ENCODE measurements at regions not wholly inside any gene's neighbourhood (a gene's known extent, or its start where the extent isn't known, plus 50 kb on each side); places are given as distances from the start of the nearest gene placed in this dataset.

DNA sequence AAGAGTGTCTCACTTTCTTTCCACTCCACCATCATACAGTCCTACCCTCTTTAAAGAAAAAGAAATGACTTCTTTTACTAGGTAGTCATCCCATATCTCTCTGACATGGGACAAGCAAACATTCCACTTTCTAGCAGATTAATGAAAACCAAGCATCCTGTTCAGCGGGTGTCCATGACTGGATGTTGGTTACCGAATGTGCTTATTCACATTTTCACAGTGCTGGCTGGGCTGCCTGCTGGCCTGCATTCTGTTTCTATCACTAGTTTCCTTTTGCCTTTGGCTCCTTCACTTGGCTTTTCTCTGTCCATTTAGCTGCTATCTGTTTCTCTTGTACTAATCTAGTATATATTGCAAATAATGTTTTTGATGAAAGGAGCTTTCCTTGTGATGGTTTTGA, 598.4 kb downstream of the RWDD3 start:
- Histone ChIP-seq H3K36me3 (ENCODE audit: control insufficient read depth, insufficient read depth, low read length) (no peaks in the 10 kb centered on the region), H3K4me3 (ENCODE audit: low read length) (no peak overlapping the region), H3K27me3 (ENCODE audit: control insufficient read depth, insufficient read depth, low read length) (no peaks in the 10 kb centered on the region), H3K4me1 (ENCODE audit: control insufficient read depth, insufficient read depth, low read length) (no peaks in the 10 kb centered on the region), H3K9me3 (ENCODE audit: control insufficient read depth, insufficient read depth, low read length) (peaks cover 6% of the 10 kb centered on the region), H3K27ac (ENCODE audit: low read length) (no peak overlapping the region)
- no peaks in the 10 kb centered on the region for H3K4me1 Mint-ChIP-seq
- intact Hi-C loops (cut with micrococcal nuclease): no loop called here
- H3K27ac Mint-ChIP-seq: no peak overlapping the region
- H3K36me3 Mint-ChIP-seq: peaks cover 17% of the 10 kb centered on the region
- no peaks in the 10 kb centered on the region for H3K27me3 Mint-ChIP-seq (ENCODE audit: low read depth in 2 of 2)
- no peak for DNase-seq
- TF ChIP-seq, protein P1, sequence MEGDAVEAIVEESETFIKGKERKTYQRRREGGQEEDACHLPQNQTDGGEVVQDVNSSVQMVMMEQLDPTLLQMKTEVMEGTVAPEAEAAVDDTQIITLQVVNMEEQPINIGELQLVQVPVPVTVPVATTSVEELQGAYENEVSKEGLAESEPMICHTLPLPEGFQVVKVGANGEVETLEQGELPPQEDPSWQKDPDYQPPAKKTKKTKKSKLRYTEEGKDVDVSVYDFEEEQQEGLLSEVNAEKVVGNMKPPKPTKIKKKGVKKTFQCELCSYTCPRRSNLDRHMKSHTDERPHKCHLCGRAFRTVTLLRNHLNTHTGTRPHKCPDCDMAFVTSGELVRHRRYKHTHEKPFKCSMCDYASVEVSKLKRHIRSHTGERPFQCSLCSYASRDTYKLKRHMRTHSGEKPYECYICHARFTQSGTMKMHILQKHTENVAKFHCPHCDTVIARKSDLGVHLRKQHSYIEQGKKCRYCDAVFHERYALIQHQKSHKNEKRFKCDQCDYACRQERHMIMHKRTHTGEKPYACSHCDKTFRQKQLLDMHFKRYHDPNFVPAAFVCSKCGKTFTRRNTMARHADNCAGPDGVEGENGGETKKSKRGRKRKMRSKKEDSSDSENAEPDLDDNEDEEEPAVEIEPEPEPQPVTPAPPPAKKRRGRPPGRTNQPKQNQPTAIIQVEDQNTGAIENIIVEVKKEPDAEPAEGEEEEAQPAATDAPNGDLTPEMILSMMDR (IDR thresholded peaks at IDR 0.05): no peak
- no peak overlapping the region for H3K4me3 Mint-ChIP-seq
- H3K9me3 Mint-ChIP-seq: peaks cover 13 to 29% of the 10 kb centered on the region in 2 donors
- no peak for ATAC-seq
- 92% methylated on average over 2 of the region's 2 CpGs for WGBS (ENCODE audit: insufficient coverage)

DNA sequence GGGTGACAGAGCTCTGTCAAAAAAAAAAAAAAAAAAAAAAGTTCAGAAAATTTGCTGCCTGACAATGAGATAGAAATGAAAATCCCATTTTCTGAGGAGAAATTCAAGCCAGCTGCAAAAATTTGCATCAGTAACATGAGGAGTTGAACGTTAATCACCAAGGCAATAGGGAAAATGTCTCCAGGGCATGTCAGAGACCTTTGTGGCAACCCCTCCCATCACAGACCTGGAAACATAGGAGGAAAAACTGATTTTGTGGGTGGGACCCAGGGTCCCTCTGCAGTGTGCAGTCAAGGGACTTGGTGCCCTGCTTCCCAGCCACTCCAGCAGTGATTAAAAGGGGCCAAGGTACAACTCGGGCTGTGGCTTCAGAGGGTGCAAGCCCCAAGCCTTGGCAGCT, 615.4 kb downstream of the RWDD3 start:
- H3K36me3 ChIP-seq (ENCODE audit: control insufficient read depth, insufficient read depth, low read length): no peaks in the 10 kb centered on the region
- no peak for ATAC-seq
- H3K27me3 ChIP-seq (ENCODE audit: control insufficient read depth, insufficient read depth, low read length): no peaks in the 10 kb centered on the region
- Mint-ChIP-seq H3K4me1 (no peaks in the 10 kb centered on the region), H3K27me3 (ENCODE audit: low read depth in 2 of 2) (no peaks in the 10 kb centered on the region), H3K27ac (no peak overlapping the region), H3K36me3 (no peaks in the 10 kb centered on the region), H3K4me3 (no peak overlapping the region), H3K9me3 (peaks cover 6 to 19% of the 10 kb centered on the region in 2 donors)
- H3K4me1 ChIP-seq (ENCODE audit: control insufficient read depth, insufficient read depth, low read length): no peaks in the 10 kb centered on the region
- DNase-seq: no peak
- no peak overlapping the region for H3K27ac ChIP-seq (ENCODE audit: low read length)
- WGBS (ENCODE audit: insufficient coverage): 78% methylated on average over 2 of the region's 2 CpGs
- no peak overlapping the region for H3K4me3 ChIP-seq (ENCODE audit: low read length)
- peaks cover 12% of the 10 kb centered on the region for H3K9me3 ChIP-seq (ENCODE audit: control insufficient read depth, insufficient read depth, low read length)
- TF ChIP-seq, protein P1 (IDR thresholded peaks at IDR 0.05): no peak
- intact Hi-C loops (cut with micrococcal nuclease): no loop called here

DNA sequence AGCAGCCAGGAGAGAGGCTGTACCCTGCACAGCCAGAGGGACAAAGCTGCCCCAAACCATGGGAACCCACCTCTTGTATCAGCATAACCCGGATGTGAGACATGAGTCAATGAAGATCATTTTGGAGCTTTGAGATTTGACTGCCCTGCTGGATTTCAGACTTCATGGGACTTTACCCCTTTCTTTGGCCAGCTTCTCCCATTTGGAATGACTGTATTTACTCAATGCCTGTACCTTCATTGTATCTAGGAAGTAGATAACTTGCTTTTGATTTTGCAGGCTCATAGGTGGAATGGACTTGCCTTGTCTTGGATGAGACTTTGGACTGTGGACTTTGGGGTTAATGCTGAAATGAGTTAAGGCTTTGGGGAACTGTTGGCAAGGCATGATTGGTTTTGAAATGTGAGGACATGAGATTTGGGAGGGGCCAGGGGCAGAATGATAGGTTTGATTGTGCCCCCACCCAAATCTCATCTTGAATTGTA, 616.2 kb downstream of the RWDD3 start:
- Histone ChIP-seq H3K27me3 (ENCODE audit: control insufficient read depth, insufficient read depth, low read length) (no peaks in the 10 kb centered on the region), H3K9me3 (ENCODE audit: control insufficient read depth, insufficient read depth, low read length) (peaks cover 12% of the 10 kb centered on the region), H3K27ac (ENCODE audit: low read length) (no peak overlapping the region), H3K4me1 (ENCODE audit: control insufficient read depth, insufficient read depth, low read length) (no peaks in the 10 kb centered on the region), H3K4me3 (ENCODE audit: low read length) (no peak overlapping the region), H3K36me3 (ENCODE audit: control insufficient read depth, insufficient read depth, low read length) (no peaks in the 10 kb centered on the region)
- WGBS (ENCODE audit: insufficient coverage): 100% methylated on average over 1 of the region's 1 CpG
- no peak for ATAC-seq
- H3K27me3 Mint-ChIP-seq (ENCODE audit: low read depth in 2 of 2): no peaks in the 10 kb centered on the region
- no peaks in the 10 kb centered on the region for H3K36me3 Mint-ChIP-seq
- peaks cover 6 to 17% of the 10 kb centered on the region in 2 donors for H3K9me3 Mint-ChIP-seq
- intact Hi-C loops (cut with micrococcal nuclease): no loop called here
- DNase-seq: no peak
- no peak overlapping the region for H3K27ac Mint-ChIP-seq
- TF ChIP-seq, protein P1 (IDR thresholded peaks at IDR 0.05): no peak
- no peaks in the 10 kb centered on the region for H3K4me1 Mint-ChIP-seq
- H3K4me3 Mint-ChIP-seq: no peak overlapping the region

DNA sequence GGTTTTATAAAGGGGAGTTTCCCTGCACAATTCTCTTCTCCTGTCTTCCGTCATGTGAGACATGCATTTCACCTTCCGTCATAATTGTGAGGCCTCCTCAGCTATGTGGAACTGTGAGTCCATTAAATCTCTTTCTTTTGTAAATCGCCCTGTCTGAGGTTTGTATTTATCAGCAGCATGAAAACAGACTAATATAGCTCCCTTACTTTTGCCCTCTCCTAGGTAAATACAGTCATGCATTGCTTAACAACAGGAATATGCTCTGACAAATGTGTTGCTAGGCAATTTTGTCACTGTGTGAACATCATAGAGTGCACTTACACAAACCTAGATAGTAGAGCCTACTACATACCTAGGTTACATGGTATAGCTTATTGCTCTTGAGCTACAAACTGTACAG, 616.8 kb downstream of the RWDD3 start:
- intact Hi-C loops (cut with micrococcal nuclease): no loop called here
- H3K9me3 ChIP-seq (ENCODE audit: control insufficient read depth, insufficient read depth, low read length): peaks cover 12% of the 10 kb centered on the region
- Mint-ChIP-seq H3K27ac (no peak overlapping the region), H3K36me3 (no peaks in the 10 kb centered on the region), H3K9me3 (peaks cover 6 to 17% of the 10 kb centered on the region in 2 donors), H3K27me3 (ENCODE audit: low read depth in 2 of 2) (no peaks in the 10 kb centered on the region), H3K4me3 (no peak overlapping the region), H3K4me1 (no peaks in the 10 kb centered on the region)
- H3K27me3 ChIP-seq (ENCODE audit: control insufficient read depth, insufficient read depth, low read length): no peaks in the 10 kb centered on the region
- H3K4me3 ChIP-seq (ENCODE audit: low read length): no peak overlapping the region
- TF ChIP-seq, protein P1 (IDR thresholded peaks at IDR 0.05): no peak
- no peaks in the 10 kb centered on the region for H3K36me3 ChIP-seq (ENCODE audit: control insufficient read depth, insufficient read depth, low read length)
- H3K4me1 ChIP-seq (ENCODE audit: control insufficient read depth, insufficient read depth, low read length): no peaks in the 10 kb centered on the region
- 92% methylated on average over 3 of the region's 3 CpGs for WGBS (ENCODE audit: insufficient coverage)
- no peak overlapping the region for H3K27ac ChIP-seq (ENCODE audit: low read length)
- DNase-seq: no peak
- ATAC-seq: no peak
